Activated CD4-positive, alpha-beta T cell treated with anti-CD3 and anti-CD28 coated beads, Interleukin-2, amount 50 U/mL, for 24 hours (primary cell): ENCODE measurements at regions not wholly inside any gene's neighbourhood (a gene's known extent, or its start where the extent isn't known, plus 50 kb on each side); places are given as distances from the start of the nearest gene placed in this dataset.
"Not testable (repeated sequence)": the region's sequence is repeated elsewhere in the genome, so short reads cannot be mapped to it uniquely, and the experiment has no call there.

Source experiments
- DNase-seq, 2 donors: peaks; one replicate each; pipeline ENCODE4 v3.0.0-alpha.2; 2020; ENCODE audit warnings: low read depth in 1 of 2, low spot score in 1 of 2

GRCh38 chr12:114616081-114616480, 67.9 kb downstream of the TBX3 start:
- no peak for DNase-seq

- DNase-seq, result no peak
Observed at GRCh38 chr12:114614040-114614439, 69.9 kb downstream of the TBX3 start.

- no peak for DNase-seq
Observed at GRCh38 chr12:114612062-114612461, 71.9 kb downstream of the TBX3 start.

GRCh38 chr12:114611145-114612018, 72.6 kb downstream of the TBX3 start:
- DNase-seq, result no peak

- no peak for DNase-seq
Observed at GRCh38 chr12:114608509-114608908, 75.5 kb downstream of the TBX3 start.

GRCh38 chr12:114605918-114606317, 78.1 kb downstream of the TBX3 start:
- DNase-seq, result no peak

- no peak for DNase-seq
Observed at GRCh38 chr12:114604606-114605005, 79.4 kb downstream of the TBX3 start.

GRCh38 chr12:114600584-114600983, 83.4 kb downstream of the TBX3 start:
- DNase-seq, result not testable (repeated sequence)

- no peak for DNase-seq
Observed at GRCh38 chr12:114598111-114598510, 85.9 kb downstream of the TBX3 start.

- DNase-seq, result no peak
Observed at GRCh38 chr12:114592946-114593345, 91.0 kb downstream of the TBX3 start.

- no peak for DNase-seq
Observed at GRCh38 chr12:114588061-114588460, 95.9 kb downstream of the TBX3 start.

GRCh38 chr12:114580306-114580705, 103.7 kb downstream of the TBX3 start:
- DNase-seq, result no peak

GRCh38 chr12:114579389-114579788, 104.6 kb downstream of the TBX3 start:
- DNase-seq, result no peak

- no peak for DNase-seq
Observed at GRCh38 chr12:114562654-114563053, 121.3 kb downstream of the TBX3 start.

GRCh38 chr12:114555451-114555850, 128.5 kb downstream of the TBX3 start:
- DNase-seq, result no peak

- DNase-seq, result no peak
Observed at GRCh38 chr12:114547636-114548035, 136.3 kb downstream of the TBX3 start.

GRCh38 chr12:114530417-114530816, 124.5 kb upstream of the TBX5 start:
- DNase-seq, result no peak

- DNase-seq, result no peak
Observed at GRCh38 chr12:114529966-114530365, 124.0 kb upstream of the TBX5 start.

- DNase-seq, result no peak
Observed at GRCh38 chr12:114528766-114529165, 122.8 kb upstream of the TBX5 start.

- not testable (repeated sequence) for DNase-seq
Observed at GRCh38 chr12:114521160-114521559, 115.2 kb upstream of the TBX5 start.

- no peak for DNase-seq
Observed at GRCh38 chr12:114512351-114512750, 106.4 kb upstream of the TBX5 start.

- DNase-seq, result peak; percentile 24 to 58
Observed at GRCh38 chr12:114508529-114509129, 102.7 kb upstream of the TBX5 start.

- DNase-seq, result no peak
Observed at GRCh38 chr12:114506651-114507050, 100.7 kb upstream of the TBX5 start.
